Upper lobe of right lung (tissue), 1 donor: ENCODE measurements at regions not wholly inside any gene's neighbourhood (a gene's known extent, or its start where the extent isn't known, plus 50 kb on each side); places are given as distances from the start of the nearest gene placed in this dataset.

Experiments
- ATAC-seq: fragments of 200-7000 bp; cut with Tn5 transposase; one replicate; pipeline ENCODE4 v1.9.1; 2020; ENCODE audit warnings: mild to moderate bottlenecking, moderate library complexity
- DNase-seq: peaks from one replicate; pipeline ENCODE4 v3.0.0-alpha.2; 2020
- H3K27ac ChIP-seq: fragments of 200-600 bp; one replicate; pipeline ENCODE4 v1.8.0; 2022
- H3K27me3 ChIP-seq: fragments of 200-600 bp; one replicate; pipeline ENCODE4 v1.8.0; 2022; ENCODE audit warnings: mild to moderate bottlenecking
- H3K36me3 ChIP-seq: fragments of 200-600 bp; one replicate; pipeline ENCODE4 v1.8.0; 2022
- H3K4me1 ChIP-seq: fragments of 200-600 bp; one replicate; pipeline ENCODE4 v1.8.0; 2022
- H3K4me3 ChIP-seq: fragments of 200-600 bp; one replicate; pipeline ENCODE4 v1.8.0; 2022; ENCODE audit warnings: mild to moderate bottlenecking
- H3K9me3 ChIP-seq: fragments of 200-600 bp; one replicate; pipeline ENCODE4 v1.8.0; 2022
- intact Hi-C: fragments of 100-400 bp; cut with DNase I; formaldehyde crosslinking; loops from one replicate; pipeline ENCODE4 v1.11.0; 2022
- TF ChIP-seq, protein P1 (sequence below): fragments of 200-600 bp; IDR thresholded peaks from one replicate; pipeline ENCODE4 v1.8.0; 2022; ENCODE audit warnings: antibody characterized with exemption
- donor health status: DM: no; HTN: yes; CAD: no; lungs with severe emphysema.

DNA sequence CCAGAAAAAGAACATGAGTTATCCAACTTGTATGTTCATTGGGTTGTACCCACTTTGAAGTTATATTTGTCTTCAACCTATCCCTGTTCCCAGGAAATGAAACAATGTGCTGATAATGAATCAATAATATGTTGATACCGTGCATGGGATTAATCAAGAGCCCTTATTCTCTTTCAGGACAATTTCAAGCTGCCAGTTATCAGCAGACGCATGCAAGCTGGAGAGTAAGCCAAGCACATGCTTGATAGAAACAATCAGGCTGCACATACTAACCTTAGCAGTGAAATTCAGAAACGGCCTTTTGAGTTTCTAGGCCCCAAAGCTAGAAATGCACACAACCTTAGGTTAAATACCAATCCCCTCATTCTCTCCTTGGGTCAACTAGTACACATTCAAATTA is 480.4 kb upstream of the AGTR1 start:
- Histone ChIP-seq H3K27ac (no peak overlapping the region), H3K9me3 (no peaks in the 10 kb centered on the region), H3K4me1 (no peaks in the 10 kb centered on the region), H3K27me3 (no peaks in the 10 kb centered on the region), H3K36me3 (no peaks in the 10 kb centered on the region), H3K4me3 (no peak overlapping the region)
- ATAC-seq, result no peak
- intact Hi-C loops, result no loop called here
- DNase-seq, result no peak
- TF ChIP-seq, protein P1, sequence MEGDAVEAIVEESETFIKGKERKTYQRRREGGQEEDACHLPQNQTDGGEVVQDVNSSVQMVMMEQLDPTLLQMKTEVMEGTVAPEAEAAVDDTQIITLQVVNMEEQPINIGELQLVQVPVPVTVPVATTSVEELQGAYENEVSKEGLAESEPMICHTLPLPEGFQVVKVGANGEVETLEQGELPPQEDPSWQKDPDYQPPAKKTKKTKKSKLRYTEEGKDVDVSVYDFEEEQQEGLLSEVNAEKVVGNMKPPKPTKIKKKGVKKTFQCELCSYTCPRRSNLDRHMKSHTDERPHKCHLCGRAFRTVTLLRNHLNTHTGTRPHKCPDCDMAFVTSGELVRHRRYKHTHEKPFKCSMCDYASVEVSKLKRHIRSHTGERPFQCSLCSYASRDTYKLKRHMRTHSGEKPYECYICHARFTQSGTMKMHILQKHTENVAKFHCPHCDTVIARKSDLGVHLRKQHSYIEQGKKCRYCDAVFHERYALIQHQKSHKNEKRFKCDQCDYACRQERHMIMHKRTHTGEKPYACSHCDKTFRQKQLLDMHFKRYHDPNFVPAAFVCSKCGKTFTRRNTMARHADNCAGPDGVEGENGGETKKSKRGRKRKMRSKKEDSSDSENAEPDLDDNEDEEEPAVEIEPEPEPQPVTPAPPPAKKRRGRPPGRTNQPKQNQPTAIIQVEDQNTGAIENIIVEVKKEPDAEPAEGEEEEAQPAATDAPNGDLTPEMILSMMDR, result no peak

GRCh38 chr3:148218222-148218621 is 479.5 kb upstream of the AGTR1 start:
- Histone ChIP-seq H3K9me3 (no peaks in the 10 kb centered on the region), H3K36me3 (no peaks in the 10 kb centered on the region), H3K4me3 (no peak overlapping the region), H3K27ac (no peak overlapping the region), H3K4me1 (no peaks in the 10 kb centered on the region), H3K27me3 (no peaks in the 10 kb centered on the region)
- ATAC-seq (no peak), DNase-seq (no peak)
- TF ChIP-seq, protein P1, result no peak
- intact Hi-C loops, result no loop called here

GRCh38 chr3:148219999-148220398 is 477.7 kb upstream of the AGTR1 start:
- no peak for DNase-seq
- Histone ChIP-seq H3K36me3 (no peaks in the 10 kb centered on the region), H3K9me3 (no peaks in the 10 kb centered on the region), H3K27ac (no peak overlapping the region), H3K4me3 (no peak overlapping the region), H3K27me3 (no peaks in the 10 kb centered on the region), H3K4me1 (no peaks in the 10 kb centered on the region)
- intact Hi-C loops, result no loop called here
- ATAC-seq, result no peak
- TF ChIP-seq, protein P1, result no peak

GRCh38 chr3:148221303-148221702 is 476.4 kb upstream of the AGTR1 start:
- H3K4me1 ChIP-seq, result no peaks in the 10 kb centered on the region
- no peak overlapping the region for H3K4me3 ChIP-seq
- H3K27ac ChIP-seq, result no peak overlapping the region
- no peaks in the 10 kb centered on the region for H3K27me3 ChIP-seq
- no peaks in the 10 kb centered on the region for H3K36me3 ChIP-seq
- ATAC-seq (no peak), DNase-seq (no peak)
- TF ChIP-seq, protein P1, result no peak
- H3K9me3 ChIP-seq, result no peaks in the 10 kb centered on the region
- intact Hi-C loops, result no loop called here

DNA sequence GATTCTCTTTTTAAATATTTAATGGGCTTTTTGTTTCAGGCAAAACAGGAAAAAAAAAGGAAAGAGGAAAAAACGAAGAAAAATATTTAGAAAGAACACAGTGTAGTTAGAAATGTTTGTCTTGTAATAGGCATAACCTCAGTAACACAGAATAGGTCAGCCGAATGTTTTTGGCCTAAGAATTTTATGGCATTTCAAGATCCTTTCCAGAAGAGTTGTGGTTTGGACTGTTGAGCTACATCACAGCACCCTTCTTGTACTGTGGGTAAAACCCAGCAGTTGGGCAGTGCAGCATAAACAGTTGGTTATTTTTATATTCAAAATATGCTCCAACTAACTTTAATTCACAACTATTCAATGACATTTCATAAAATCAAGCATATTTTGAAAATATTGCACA is 474.4 kb upstream of the AGTR1 start:
- intact Hi-C loops, result no loop called here
- no peaks in the 10 kb centered on the region for H3K36me3 ChIP-seq
- no peaks in the 10 kb centered on the region for H3K9me3 ChIP-seq
- TF ChIP-seq, protein P1, result no peak
- ATAC-seq, result no peak
- DNase-seq, result no peak
- H3K4me1 ChIP-seq, result no peaks in the 10 kb centered on the region
- no peak overlapping the region for H3K27ac ChIP-seq
- no peak overlapping the region for H3K4me3 ChIP-seq
- H3K27me3 ChIP-seq, result no peaks in the 10 kb centered on the region

- H3K36me3 ChIP-seq, result no peaks in the 10 kb centered on the region
- TF ChIP-seq, protein P1, result no peak
- no peaks in the 10 kb centered on the region for H3K4me1 ChIP-seq
- no peaks in the 10 kb centered on the region for H3K9me3 ChIP-seq
- intact Hi-C loops, result no loop called here
- DNase-seq (no peak), ATAC-seq (no peak)
- H3K27ac ChIP-seq, result no peak overlapping the region
- no peak overlapping the region for H3K4me3 ChIP-seq
- no peaks in the 10 kb centered on the region for H3K27me3 ChIP-seq
These were observed 471.5 kb upstream of the AGTR1 start for GRCh38 chr3:148226246-148226645.
